ENCODE measurements at regions not wholly inside any gene's neighbourhood (a gene's known extent, or its start where the extent isn't known, plus 50 kb on each side); places are given as distances from the start of the nearest gene placed in this dataset.

DNA sequence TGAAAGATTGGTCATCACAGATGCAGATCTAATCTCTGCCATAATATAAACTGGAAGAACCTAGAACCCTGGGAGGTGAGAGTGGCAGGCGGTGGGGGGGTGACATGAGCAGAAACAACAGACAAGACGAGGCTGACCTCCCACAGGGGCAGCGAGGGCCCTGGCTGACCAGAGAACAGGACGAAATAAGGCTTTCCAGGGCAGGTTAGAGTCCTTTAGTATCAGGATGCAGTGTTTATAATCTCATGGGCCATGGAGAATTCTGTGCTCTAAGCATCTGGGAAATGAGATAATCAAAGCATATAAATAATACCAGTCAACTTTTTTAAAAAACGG is 102.7 kb upstream of the BCL2L14 start:
- TF ChIP-seq, protein P1, sequence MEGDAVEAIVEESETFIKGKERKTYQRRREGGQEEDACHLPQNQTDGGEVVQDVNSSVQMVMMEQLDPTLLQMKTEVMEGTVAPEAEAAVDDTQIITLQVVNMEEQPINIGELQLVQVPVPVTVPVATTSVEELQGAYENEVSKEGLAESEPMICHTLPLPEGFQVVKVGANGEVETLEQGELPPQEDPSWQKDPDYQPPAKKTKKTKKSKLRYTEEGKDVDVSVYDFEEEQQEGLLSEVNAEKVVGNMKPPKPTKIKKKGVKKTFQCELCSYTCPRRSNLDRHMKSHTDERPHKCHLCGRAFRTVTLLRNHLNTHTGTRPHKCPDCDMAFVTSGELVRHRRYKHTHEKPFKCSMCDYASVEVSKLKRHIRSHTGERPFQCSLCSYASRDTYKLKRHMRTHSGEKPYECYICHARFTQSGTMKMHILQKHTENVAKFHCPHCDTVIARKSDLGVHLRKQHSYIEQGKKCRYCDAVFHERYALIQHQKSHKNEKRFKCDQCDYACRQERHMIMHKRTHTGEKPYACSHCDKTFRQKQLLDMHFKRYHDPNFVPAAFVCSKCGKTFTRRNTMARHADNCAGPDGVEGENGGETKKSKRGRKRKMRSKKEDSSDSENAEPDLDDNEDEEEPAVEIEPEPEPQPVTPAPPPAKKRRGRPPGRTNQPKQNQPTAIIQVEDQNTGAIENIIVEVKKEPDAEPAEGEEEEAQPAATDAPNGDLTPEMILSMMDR (IDR thresholded peaks at IDR 0.05) = no peak
- TF ChIP-seq POLR2A (IDR thresholded peaks at IDR 0.05) = no peak

Data from right lobe of liver (tissue), 4 donors.